B cell (primary cell): ENCODE measurements at regions not wholly inside any gene's neighbourhood (a gene's known extent, or its start where the extent isn't known, plus 50 kb on each side); places are given as distances from the start of the nearest gene placed in this dataset.

Experiments used
- ATAC-seq: fragments of 200-7000 bp; cut with Tn5 transposase; one replicate; pipeline ENCODE4 v1.10.0; 2021; ENCODE audit warnings: low read depth, mild to moderate bottlenecking, moderate number of reproducible peaks, moderate library complexity
- CTCF ChIA-PET: fragments of 350-600 bp; sonication (Branson Sonifier 250); formaldehyde crosslinking; loops from one replicate; lab custom pipeline; 2021; ENCODE audit warnings: antibody characterized with exemption, inconsistent platforms; lab: Charles Lee
- POLR2A ChIA-PET: fragments of 350-600 bp; sonication (Branson Sonifier 250); formaldehyde crosslinking; loops from one replicate; lab custom pipeline; 2021; ENCODE audit warnings: antibody characterized with exemption; lab: Charles Lee
- DNase-seq: peaks from one replicate; pipeline ENCODE4 v3.0.0; 2013
- H2AFZ ChIP-seq: 2 replicates; pipeline ENCODE4 v1.6.1; 2012; ENCODE audit warnings: mild to moderate bottlenecking, low read depth, low read length; ENCODE audit not compliant: insufficient read depth, poor library complexity, severe bottlenecking
- H3K27ac ChIP-seq, 2 donors: 1 replicate in 1 of 2; 2 replicates in 1 of 2; pipeline ENCODE4 v1.5.1; 2012 to 2013; ENCODE audit warnings: low read length in 2 of 2, mild to moderate bottlenecking in 2 of 2, moderate library complexity in 1 of 2
- H3K27me3 ChIP-seq, 4 experiments: fragments of 200-600 bp in 1 of 4; sonication (generic) in 1 of 4; replicated peaks in 1 of 4; 1 replicate in 2 of 4; 2 replicates in 2 of 4; pipeline versions ENCODE4 v1.6.1 to v1.7.0; 2013 to 2016; ENCODE audit warnings: low read length in 3 of 4, mild to moderate bottlenecking in 2 of 4, mixed read lengths in 1 of 4, moderate library complexity in 1 of 4; ENCODE audit not compliant: insufficient read depth in 4 of 4, control insufficient read depth in 3 of 4; ENCODE audit errors: control extremely low read depth in 1 of 4
- H3K36me3 ChIP-seq, 2 experiments: replicated peaks in 1 of 2; 1 replicate in 1 of 2; 2 replicates in 1 of 2; pipeline versions ENCODE4 v1.6.1 to v1.7.1; 2013; ENCODE audit warnings: low read length in 1 of 2; ENCODE audit not compliant: insufficient read depth in 2 of 2, control insufficient read depth in 1 of 2; ENCODE audit errors: control extremely low read depth in 1 of 2, extremely low read depth in 1 of 2
- H3K4me1 ChIP-seq, 2 donors: fragments of 200-600 bp in 1 of 2; sonication (generic) in 1 of 2; 1 replicate in 1 of 2; 2 replicates in 1 of 2; pipeline versions ENCODE4 v1.5.1 to v1.6.1; 2013 to 2017; ENCODE audit warnings: low read length in 2 of 2; ENCODE audit not compliant: control insufficient read depth in 2 of 2, insufficient read depth in 2 of 2
- H3K4me2 ChIP-seq: replicated peaks from 2 replicates; pipeline ENCODE3; 2012; ENCODE audit warnings: mild to moderate bottlenecking, low read depth, low read length; ENCODE audit not compliant: poor library complexity, severe bottlenecking
- H3K4me3 ChIP-seq, 5 experiments: fragments of 200-600 bp in 1 of 5; sonication (generic) in 1 of 5; 1 replicate in 3 of 5; 2 replicates in 2 of 5; pipeline versions ENCODE4 v1.5.1 to v1.7.0; 2011 to 2016; ENCODE audit warnings: low read length in 4 of 5, mild to moderate bottlenecking in 4 of 5, low read depth in 2 of 5, control low read depth in 1 of 5, moderate library complexity in 1 of 5; ENCODE audit not compliant: insufficient read depth in 1 of 5; ENCODE audit errors: control extremely low read depth in 1 of 5, extremely low read depth in 1 of 5
- H3K79me2 ChIP-seq: fragments of 200-600 bp; sonication (generic); one replicate; pipeline ENCODE4 v1.6.0; 2016; ENCODE audit warnings: low read length; ENCODE audit not compliant: control insufficient read depth, insufficient read depth
- H3K9ac ChIP-seq: fragments of 200-600 bp; sonication (generic); 2 replicates; pipeline ENCODE4 v1.6.1; 2017; ENCODE audit warnings: mild to moderate bottlenecking, low read length, moderate library complexity
- H3K9me3 ChIP-seq, 3 donors: one replicate each; pipeline versions ENCODE4 v1.6.1 to v1.7.1; 2013; ENCODE audit warnings: low read length in 2 of 3; ENCODE audit not compliant: control insufficient read depth in 2 of 3, insufficient read depth in 1 of 3; ENCODE audit errors: control extremely low read depth in 1 of 3
- H4K20me1 ChIP-seq: 2 replicates; pipeline ENCODE4 v1.6.0; 2012; ENCODE audit warnings: mild to moderate bottlenecking, low read length; ENCODE audit not compliant: insufficient read depth, control insufficient read depth, poor library complexity, severe bottlenecking
- H3K27ac Mint-ChIP-seq: one replicate; pipeline ENCODE4 v1.8.0; 2021; ENCODE audit warnings: mixed read lengths
- H3K27me3 Mint-ChIP-seq: one replicate; pipeline ENCODE4 v1.8.0; 2021; ENCODE audit warnings: mixed read lengths
- H3K4me1 Mint-ChIP-seq: one replicate; pipeline ENCODE4 v1.8.0; 2021; ENCODE audit warnings: mixed read lengths
- H3K4me3 Mint-ChIP-seq: one replicate; pipeline ENCODE4 v1.8.0; 2021; ENCODE audit warnings: mixed read lengths
- H3K9me3 Mint-ChIP-seq: one replicate; pipeline ENCODE4 v1.8.0; 2022; ENCODE audit warnings: mixed read lengths; ENCODE audit not compliant: insufficient read depth
- CTCF ChIP-seq: fragments of 200-600 bp; IDR thresholded peaks from one replicate; pipeline ENCODE4 v1.8.0; 2022; ENCODE audit warnings: antibody characterized with exemption, mild to moderate bottlenecking
- EZH2 ChIP-seq: IDR thresholded peaks from 2 replicates; pipeline ENCODE4 v1.6.1; 2012; ENCODE audit warnings: borderline replicate concordance, low read depth, mild to moderate bottlenecking, moderate library complexity, low read length; ENCODE audit not compliant: insufficient read depth, poor library complexity, severe bottlenecking
- WGBS: methylation state at CpG from one replicate; pipeline ENCODE4 v1.1.5; 2013; ENCODE audit warnings: missing lambda C conversion rate; ENCODE audit not compliant: insufficient coverage; 5-methylcytosine and 5-hydroxymethylcytosine counted together
- intact Hi-C: fragments of 100-400 bp; cut with micrococcal nuclease; formaldehyde crosslinking; loops from one replicate; pipeline ENCODE4 v1.10.0; 2022

- H3K9me3 ChIP-seq = peaks cover 0 to 4% (median 0%) of the 10 kb centered on the region in 3 donors
- H3K4me1 ChIP-seq = no peaks in the 10 kb centered on the region
- DNase-seq (no peak), ATAC-seq (no peak)
- Mint-ChIP-seq H3K27me3 (no peaks in the 10 kb centered on the region), H3K4me1 (no peaks in the 10 kb centered on the region), H3K9me3 (no peaks in the 10 kb centered on the region), H3K4me3 (no peak overlapping the region), H3K27ac (no peak overlapping the region)
- no peaks in the 10 kb centered on the region for H3K79me2 ChIP-seq
- H3K27ac ChIP-seq = no peak overlapping the region
- no peak overlapping the region for H3K9ac ChIP-seq
- ChIA-PET CTCF (no interaction called here), POLR2A (no interaction called here)
- intact Hi-C loops = no loop called here
- H3K4me2 ChIP-seq = no peak overlapping the region
- H4K20me1 ChIP-seq = no peaks in the 10 kb centered on the region
- no peak overlapping the region for H3K4me3 ChIP-seq
- no CpG with 5 or more reads among the region's 3 CpGs for whole genome bisulfite sequencing
- H2AFZ ChIP-seq = no peak overlapping the region
- no peaks in the 10 kb centered on the region for H3K27me3 ChIP-seq
- H3K36me3 ChIP-seq = no peaks in the 10 kb centered on the region
- TF ChIP-seq EZH2 (no peak), CTCF (no peak)
These were observed 263.4 kb downstream of the TTLL7 start for GRCh38 chr1:83735526-83735925.

GRCh38 chr1:83734420-83734819, 264.5 kb downstream of the TTLL7 start:
- CTCF ChIA-PET = no interaction called here

More at GRCh38 chr1:83734420-83734819, 264.5 kb downstream of the TTLL7 start:
- Histone ChIP-seq H3K27ac (no peak overlapping the region), H3K4me3 (no peak overlapping the region), H3K9ac (no peak overlapping the region), H3K9me3 (peaks cover 0 to 4% (median 0%) of the 10 kb centered on the region in 3 donors), H4K20me1 (no peaks in the 10 kb centered on the region), H3K36me3 (no peaks in the 10 kb centered on the region), H3K79me2 (no peaks in the 10 kb centered on the region), H2AFZ (no peak overlapping the region), H3K4me1 (no peaks in the 10 kb centered on the region), H3K27me3 (no peaks in the 10 kb centered on the region), H3K4me2 (no peak overlapping the region)
- POLR2A ChIA-PET = no interaction called here
- Mint-ChIP-seq H3K4me3 (no peak overlapping the region), H3K27ac (no peak overlapping the region), H3K27me3 (no peaks in the 10 kb centered on the region), H3K4me1 (no peaks in the 10 kb centered on the region), H3K9me3 (no peaks in the 10 kb centered on the region)
- ATAC-seq (no peak), DNase-seq (no peak)
- intact Hi-C loops = no loop called here
- 93% methylated on average over 7 of the region's 13 CpGs for WGBS
- TF ChIP-seq CTCF (no peak), EZH2 (no peak)
